ENCODE measurements at regions not wholly inside any gene's neighbourhood (a gene's known extent, or its start where the extent isn't known, plus 50 kb on each side); places are given as distances from the start of the nearest gene placed in this dataset.
"Not testable (repeated sequence)": the region's sequence is repeated elsewhere in the genome, so short reads cannot be mapped to it uniquely, and the experiment has no call there.

DNA sequence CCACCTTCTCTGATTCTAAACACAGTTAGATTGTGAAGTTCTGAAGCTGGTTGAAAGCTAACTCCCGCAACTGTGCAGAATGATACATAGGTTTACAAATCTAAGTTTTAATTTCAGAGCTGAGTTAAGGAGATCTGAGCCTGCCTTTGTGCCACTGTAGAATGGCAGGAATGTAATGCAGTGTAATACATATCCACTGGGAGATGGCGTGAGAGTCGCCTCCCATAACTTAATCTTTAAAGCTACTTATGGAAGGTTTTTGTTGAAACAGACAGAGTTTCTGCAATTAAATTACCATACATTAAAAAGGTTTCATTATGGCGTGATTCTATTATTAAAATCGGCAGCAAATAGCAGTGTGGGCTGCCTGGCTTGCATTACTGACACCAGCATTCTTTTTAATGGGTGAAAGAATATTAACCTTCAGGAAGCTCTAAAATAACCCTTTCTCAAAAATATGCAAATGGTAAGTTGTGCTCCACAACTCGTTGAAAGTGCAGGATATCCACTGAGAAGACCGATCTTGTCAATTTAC is 257.4 kb downstream of the OLFM4 start:
- no peak for DNase-seq (ENCODE audit: low spot score)

DNA sequence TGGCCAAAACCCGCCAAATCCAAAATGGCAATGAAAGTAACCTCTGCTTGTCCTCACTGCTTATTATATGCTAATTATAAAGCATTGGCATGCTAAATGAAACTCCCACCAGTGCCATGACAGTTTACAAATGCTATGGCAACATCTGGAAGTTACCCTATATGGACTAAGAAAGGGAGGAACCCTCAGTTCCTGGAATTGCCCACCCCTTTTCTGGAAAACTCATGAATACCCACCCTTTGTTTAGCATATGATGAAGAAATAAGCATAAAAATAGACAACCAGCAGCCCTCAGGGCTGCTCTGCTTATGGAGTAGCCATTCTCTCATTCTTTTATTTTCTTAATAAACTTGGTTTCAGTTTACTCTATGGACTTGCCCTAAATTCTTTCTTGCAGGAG is 269.8 kb downstream of the OLFM4 start:
- no peak for DNase-seq (ENCODE audit: low spot score)

DNA sequence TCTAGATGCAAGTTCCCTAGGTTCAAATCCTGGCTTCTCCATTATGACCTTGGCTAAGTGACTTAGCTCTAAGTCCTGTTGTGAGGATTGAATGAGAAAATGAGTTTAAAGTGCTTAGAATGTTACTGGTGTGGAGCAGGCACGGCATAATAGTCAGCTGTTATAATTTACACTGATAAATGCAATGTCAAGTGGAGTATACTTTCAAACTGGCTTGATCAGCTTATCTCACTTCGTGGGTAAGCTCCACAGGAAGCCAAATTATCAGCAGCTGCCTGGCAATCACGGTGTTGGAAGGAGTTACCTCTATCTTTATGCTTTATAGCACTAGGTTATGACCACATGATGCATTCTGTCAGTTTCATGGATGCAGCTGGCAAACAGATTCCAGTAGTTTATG is 272.8 kb downstream of the OLFM4 start:
- no peak for DNase-seq (ENCODE audit: low spot score)

DNA sequence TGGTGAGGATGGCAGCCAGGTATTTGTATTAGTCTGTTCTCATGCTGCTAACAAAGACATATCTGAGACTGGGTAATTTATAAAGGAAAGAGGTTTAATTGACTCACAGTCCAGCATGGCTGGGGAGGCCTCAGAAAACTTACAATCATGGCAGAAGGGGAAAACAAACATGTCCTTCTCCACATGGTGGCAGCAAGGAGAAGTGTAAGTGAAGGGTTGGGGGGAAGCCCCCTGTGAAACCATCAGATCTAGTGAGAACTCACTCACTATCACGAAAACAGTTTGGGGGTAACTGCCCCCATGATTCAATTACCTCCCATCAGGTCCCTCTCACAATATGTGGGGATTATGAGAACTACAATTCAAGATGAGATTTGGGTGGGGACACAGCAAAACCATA is 276.8 kb downstream of the OLFM4 start:
- DNase-seq (ENCODE audit: low spot score) = not testable (repeated sequence)

DNA sequence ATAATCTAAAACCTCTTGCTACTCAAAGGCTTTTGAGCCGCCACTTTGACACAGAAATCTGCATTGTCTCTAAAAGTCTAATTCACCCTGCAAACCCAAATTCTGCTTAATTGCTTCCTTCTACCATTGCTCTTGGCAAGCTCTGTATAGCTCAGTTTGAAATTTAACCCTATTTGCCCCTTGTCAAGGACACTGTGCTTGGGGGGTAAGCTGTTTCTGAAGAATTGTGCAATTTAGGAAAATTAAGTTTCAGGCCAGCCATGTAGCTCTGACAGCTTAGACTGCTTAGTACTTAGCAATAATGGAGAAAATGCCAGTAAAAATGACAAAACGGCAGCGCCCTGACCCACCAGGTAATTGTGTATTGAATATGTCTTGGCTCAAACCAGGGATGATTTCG is 282.2 kb downstream of the OLFM4 start:
- DNase-seq (ENCODE audit: low spot score) = no peak

DNA sequence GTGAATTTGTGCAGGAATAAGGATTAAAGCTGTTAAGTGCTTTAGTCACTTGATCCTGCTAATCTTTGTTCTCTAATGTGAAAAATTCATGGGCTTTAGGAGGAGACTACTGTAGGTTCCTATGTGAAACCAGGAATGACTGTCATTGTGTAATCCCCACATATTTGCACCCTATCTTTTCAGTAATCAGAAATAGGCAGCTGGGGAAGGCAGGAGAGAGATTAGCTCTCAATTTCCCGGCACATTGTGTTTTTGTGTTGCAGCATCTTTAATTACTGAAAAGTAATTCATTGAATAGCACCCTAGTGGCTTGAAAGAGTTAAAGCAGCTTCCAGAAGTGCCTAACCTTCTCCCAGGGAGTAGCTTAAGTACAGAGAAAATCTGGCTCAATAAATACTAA is 282.9 kb downstream of the OLFM4 start:
- DNase-seq (ENCODE audit: low spot score) = no peak

DNA sequence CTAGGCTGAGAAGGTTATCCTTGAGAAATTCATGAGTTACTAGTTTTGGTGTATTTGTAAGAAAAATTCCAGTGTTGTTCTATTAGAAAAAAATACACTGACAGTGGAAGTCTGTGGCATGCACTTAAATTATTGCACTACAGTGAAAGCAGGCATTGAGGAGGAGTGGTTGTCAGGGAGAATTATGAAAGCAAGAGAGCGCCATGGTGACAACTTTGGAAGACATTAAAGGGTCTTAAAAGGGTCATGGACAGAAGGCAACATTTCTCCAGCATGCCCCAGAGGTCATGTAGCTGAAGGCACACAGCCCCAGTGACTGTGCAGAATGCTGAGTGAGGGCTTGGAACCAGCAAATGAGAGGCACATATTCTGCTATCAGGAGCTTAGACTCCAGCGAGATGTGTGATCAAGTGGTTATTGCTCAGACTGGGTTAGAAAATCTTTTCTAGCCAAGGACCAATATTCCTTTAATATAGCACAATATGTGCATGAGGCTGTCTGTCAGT is 292.7 kb downstream of the OLFM4 start:
- DNase-seq (ENCODE audit: low spot score) = no peak

DNA sequence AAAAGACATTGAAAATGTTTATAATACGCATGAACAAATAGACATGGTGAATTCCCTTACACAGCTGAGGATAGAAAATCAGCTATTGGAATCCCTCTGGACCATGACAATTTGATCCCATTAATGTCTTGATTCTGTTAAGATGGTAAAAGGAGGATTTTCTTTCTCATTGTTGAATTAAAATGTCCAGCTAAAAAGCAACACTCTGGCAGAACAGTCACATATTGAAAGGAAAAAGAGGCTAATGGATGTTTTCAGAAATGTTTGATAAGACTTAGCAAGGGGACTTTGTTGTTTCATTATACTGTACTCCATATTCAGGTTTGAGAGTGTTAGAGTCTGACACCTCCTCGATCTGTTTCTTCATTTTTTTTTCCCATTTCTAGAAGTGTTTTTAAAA is 296.0 kb downstream of the OLFM4 start:
- no peak for DNase-seq (ENCODE audit: low spot score)

DNA sequence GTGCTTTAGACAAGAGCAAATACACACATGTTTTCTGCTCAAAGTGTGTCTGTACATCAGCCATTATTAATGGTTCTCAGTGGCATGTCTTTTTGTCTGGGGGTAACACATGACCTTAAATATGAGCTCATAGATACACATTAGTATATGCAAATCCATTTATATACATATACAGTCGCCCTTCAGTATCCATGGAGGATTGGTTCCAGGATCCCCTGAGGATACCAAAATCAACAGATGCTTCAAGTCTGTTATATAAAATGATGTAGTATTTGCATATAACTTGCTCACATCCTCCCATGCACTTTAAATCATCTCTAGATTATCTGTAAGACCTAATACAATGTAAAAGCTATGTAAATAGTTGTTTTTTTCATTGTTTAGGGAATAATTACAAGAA is 298.1 kb downstream of the OLFM4 start:
- DNase-seq (ENCODE audit: low spot score) = no peak

DNA sequence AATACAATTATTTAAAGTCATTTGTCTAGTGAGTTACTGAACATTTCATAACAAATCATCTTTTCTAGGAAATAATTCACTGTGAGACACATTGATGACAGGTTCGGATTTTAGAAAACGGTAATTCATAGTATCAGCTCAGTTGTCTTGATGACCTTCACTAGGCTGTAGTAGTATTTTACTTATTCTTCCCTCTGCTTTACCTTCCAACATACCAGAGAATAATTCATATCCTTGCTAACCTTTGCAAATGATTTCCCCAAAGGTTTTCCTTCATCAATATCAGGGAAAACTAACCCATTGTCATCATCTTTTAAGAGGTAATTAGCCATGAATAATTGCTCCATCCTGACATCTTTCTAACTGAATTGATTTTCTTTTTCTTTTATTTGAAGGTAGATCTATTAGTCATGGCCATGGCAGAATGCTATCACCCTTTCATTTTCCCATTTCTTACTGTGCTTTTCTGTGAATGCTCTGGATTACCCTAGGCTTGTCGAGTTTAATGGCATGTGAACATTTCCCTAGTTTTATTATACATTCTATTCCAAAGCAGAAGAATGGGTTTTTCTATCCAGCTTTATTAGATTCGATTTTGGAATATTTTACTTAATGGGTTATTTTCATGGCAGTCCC is 299.2 kb downstream of the OLFM4 start:
- no peak for DNase-seq (ENCODE audit: low spot score)

DNA sequence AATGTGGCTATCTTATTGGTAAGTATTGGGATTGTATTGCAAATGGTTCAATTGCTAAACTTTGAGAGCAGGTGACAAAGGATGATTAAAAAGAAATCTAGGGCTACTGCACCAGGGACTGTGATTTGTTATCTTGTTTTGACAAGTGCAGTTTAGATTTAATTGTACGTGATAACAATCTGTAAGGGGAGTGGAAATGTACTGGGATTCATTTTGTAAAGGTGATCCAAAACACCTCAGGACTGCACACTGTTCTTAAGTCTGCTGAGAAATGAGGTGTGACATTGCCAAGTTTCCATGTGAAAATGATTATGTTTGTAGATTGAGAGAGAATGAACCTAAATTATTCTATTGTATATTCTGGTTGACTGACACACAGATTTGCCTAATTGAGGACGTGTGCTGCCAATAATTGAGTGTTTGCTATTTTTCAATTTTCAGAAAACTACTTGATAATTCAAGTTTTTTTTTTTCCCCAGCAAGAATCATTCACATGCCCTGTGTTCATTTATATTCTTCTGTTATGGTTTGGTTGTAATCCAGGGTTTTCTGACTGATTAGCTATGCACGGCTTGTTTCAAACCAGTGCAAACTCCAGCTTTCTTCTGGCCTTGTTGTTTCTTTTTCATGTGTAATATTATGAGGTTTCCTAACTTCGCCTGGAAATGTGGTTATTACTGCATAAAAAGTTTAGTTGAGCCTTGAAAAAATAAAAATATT is 308.0 kb downstream of the OLFM4 start:
- no peak for DNase-seq (ENCODE audit: low spot score)

DNA sequence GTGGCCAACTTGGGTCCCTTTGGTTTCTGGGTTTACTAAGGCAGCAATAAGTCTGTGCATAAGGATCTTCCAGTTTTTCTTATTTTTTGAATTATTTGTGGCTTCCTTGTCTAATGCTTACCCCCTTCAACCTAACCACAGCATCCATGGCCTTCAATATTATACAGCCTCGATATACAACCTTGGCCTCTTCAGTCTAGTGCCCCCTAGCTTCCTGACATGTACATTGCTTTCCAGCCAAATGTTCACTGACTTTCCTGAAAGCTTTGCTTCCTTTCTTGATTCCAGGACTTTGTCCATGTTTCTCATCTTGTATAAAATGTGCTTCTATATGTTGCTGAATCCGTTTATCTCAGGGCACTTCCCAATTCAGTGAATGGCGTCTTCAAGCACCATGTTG is 310.1 kb downstream of the OLFM4 start:
- DNase-seq (ENCODE audit: low spot score) = no peak

DNA sequence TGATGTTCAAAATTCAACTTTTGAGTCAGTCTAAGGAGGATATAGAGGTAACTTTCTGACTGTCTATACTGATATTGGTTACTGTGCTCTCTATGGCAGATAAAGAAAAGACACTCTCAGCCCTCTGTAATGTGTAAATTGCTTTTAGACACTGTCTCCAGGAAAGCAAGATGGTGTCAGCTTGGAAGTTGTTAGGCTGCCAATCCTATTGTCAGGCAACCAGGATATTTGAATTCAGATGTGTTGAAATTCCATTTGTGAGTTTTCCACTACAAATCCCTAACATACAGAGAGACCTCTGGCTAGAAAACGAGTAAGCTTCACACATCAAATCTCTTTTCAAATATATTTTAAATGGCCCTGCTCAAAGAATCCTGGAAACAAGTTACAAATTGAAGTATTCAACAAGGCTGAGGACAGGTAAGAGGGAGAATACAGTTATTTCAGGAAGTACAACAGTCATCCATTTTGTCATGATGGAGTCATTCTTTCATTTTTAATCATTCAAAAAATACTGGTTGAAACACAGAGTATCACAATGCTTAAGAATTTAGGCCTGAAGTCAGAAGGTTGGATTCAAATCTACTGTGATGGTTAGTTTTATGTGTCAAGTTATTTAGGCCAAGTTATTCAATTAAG is 312.0 kb downstream of the OLFM4 start:
- no peak for DNase-seq (ENCODE audit: low spot score)

DNA sequence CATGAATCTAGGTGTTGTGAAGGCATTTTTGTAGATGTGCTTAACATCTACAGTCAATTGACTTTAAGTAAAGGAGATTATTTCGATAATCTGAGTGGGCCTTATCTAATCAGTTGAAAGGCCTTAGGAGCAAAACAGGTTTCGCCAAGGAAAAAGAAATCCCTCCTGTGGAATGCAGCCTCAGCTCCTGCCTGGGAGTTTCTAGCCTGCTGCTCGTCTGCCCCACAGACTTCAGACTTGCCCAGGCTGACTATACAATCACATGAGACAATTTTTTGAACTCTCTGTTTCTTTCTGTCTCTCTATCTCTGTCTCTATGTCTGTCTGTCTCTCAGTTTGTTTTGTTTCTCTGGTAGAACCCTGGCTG is 312.5 kb downstream of the OLFM4 start:
- DNase-seq (ENCODE audit: low spot score) = no peak

DNA sequence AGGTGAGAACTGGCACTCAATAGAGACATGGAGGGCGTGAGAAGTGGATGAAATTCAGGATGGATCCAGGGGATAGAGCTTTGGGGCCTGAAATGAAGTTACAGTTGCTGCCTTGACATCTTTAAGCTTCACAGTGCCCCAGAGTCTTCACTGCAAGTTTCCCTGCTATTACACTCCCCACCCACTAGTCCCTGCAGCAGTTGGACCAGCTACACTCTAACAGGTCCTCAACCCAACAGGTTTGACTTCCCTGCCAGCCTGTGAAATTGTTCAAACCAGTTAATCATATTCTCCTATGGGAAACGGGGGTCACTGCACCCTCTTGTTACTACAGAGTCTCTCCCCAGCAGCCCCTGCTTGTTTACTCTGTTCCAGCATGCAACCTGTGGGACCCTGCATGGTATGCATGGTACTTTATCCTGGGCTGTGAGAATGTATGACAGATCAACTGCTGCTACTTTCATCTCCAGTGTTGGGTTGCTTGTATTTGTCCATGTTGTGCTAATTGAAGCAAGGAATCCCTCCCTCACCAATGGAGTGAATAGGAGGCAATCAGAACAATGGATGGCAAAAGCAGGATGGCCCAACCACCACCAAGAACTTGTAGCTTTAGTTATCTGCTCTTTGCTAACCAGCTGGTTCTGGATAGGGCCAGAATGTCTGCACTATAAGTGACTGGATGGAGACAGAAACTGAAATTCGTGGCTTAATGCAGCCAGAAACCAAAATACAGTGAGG is 314.2 kb downstream of the OLFM4 start:
- no peak for DNase-seq (ENCODE audit: low spot score)

DNA sequence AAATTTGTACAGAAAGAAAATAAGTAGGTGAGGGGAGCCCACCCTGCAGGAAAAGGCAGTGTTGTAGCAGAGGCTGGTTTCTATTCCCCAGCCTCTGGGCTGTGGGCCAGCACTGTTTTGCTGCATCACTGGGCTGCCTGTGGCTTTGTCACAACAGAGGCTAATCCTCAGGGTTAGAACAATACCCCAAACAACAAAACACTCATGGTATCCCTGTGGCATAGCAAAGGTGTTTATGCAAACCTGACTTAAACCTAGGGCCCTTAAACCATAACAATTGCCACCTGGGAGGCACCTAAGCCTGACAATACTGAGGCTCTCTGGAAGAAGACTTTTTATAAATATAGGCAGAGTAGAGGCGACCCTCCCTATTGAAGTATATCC is 314.7 kb downstream of the OLFM4 start:
- DNase-seq (ENCODE audit: low spot score) = peak; percentile 4

DNA sequence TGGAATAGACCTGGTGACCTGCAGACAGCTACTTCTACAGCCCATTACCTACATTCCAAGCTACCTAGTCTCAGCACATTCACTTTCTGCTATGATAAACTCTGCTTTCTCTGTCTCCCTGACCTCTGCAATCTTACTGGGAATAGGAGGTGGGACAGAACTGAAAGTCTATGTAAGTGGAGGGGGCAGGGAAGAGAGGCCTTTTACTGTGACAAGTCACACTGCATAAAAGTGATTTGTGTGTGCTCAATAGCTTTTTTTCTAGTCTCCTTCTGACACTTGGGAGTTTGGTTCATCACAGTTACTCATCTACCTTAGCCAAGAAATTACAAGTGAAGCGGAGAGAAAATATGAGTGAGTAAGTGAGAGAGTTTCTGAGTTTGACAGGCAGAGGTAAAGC is 322.4 kb downstream of the OLFM4 start:
- DNase-seq (ENCODE audit: low spot score) = no peak

DNA sequence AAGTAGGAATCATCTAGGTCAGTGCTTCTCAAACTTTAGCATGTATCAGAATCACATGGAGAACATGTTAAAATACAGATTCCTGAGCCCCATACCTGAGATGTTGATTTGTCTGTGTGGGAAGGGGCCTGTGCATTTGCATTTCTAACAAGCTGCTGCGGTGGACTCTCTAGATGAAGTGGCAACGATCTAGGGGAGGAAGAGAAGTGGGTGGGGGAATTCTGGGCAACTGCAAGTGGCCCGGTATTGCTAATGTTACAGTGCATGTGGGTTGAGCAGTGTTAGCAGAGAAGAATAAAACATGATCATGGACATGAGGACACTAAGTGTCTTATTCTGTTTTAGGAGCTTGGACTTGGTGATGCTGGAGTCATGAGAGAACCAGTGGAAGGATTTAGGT is 329.0 kb downstream of the OLFM4 start:
- no peak for DNase-seq (ENCODE audit: low spot score)

DNA sequence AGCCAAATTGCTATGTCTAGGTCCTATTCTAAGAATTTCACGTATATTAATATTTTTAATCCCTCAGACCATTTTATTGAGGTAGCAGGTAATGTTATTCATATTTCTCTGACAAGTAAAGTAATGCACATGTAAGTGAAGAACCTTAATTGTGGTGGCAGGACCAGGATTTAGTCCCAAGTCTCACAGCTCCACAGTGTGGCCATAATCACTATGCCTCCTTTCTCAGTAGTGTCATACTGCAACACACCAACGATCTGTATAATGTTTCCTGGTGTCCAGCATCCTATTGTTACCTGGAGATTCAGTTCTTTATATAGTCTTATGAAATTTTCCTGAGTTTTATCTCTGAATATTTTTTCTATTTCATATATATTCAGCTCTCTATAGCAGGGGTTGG is 340.3 kb downstream of the OLFM4 start:
- no peak for DNase-seq (ENCODE audit: low spot score)

DNA sequence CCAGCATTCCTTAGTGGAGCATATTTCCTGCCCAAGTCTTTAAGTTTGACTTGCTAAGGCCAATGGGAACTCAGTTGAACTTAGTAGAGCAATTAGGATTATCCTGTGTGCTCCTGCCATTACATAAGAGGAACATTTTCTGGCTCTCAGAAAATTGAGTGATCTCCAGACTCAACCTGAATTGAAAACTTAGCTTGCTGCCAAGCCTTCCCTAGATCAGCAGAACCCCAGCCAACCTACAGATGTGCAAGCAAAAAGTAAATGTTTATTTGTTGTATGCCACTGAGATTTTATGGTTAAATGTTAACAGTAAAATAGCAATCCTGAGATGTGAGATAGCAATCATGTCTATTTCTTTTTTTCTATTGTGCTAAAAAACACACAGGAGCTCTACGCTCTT is 350.9 kb downstream of the OLFM4 start:
- no peak for DNase-seq (ENCODE audit: low spot score)

DNA sequence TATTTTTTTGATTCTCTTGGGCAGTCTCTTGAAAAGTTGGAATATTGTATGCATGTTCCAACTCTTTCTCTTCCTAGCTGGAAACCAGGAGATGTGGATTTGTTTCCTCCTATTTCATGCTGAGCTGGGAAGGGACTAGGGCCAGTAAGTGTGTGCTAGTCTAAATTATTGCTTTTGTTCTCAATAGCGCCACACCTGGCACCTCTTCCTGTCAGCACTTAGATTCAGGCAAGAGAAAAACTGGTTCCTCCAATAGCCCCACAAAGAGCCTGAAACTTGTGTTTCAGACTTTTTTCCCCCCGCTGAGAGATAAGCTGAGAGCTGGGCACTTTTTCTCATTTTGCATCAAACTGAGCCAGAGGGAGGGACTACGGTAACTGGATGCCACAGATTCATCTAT is 353.4 kb downstream of the OLFM4 start:
- no peak for DNase-seq (ENCODE audit: low spot score)

DNA sequence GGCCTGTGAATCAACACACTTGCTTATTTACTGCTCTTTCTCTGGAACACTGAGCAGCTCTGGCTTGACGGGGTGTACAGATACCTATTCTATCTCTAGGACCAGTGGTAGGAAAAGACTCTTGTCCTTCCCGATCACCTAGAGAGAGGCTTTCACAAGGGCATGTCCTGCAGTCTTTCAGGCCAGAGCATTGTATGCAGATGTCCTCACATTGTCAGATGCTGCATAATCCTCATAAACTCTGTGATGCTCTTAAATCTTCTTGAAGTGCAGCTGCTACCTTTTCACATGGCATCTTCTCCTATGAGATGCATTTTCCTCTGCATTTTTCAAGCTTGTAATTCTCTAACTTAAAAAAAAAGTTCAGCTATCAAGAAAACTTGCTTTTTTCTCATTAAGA is 369.4 kb downstream of the OLFM4 start:
- DNase-seq (ENCODE audit: low spot score) = no peak

DNA sequence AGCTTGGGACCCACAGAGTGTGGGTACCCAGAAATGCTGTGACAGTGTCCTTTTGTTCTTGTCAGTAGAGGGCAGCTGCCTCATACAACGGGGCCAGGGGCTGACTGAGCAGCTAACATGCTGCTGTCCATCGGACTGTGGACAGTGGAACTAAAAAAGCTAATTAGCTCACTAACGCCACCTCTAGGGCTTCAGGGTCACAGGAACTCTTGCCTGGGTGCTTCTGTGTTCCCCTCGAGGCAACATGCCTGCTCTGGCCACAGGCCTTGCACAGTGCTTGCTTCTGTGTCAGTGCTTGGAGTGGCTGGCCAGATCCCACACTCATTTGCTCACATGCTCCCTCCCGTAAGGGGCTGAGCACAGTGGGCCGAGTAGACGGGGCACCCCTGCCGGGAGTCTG is 377.0 kb downstream of the OLFM4 start:
- DNase-seq (ENCODE audit: low spot score) = no peak

All from globus pallidus (tissue), 1 donor.